Kidney (tissue), 13 donors: ENCODE measurements at regions not wholly inside any gene's neighbourhood (a gene's known extent, or its start where the extent isn't known, plus 50 kb on each side); places are given as distances from the start of the nearest gene placed in this dataset.
A peak's percentile ranks its signal among the peaks of the same experiment; 100 is the strongest.
"Not testable (repeated sequence)": the region's sequence is repeated elsewhere in the genome, so short reads cannot be mapped to it uniquely, and the experiment has no call there.

Experiments used
- DNase-seq, 5 donors: peaks; one replicate each; pipeline ENCODE4 v3.0.0-alpha.2; 2013 to 2020
- FAIRE-seq: peaks from 2 replicates; lab custom pipeline; 2012; peaks lifted over from hg19 to GRCh38; lab: Jason Lieb, UNC
- H3K27ac ChIP-seq, 2 donors: one replicate each; pipeline ENCODE4 v1.7.0; 2013; ENCODE audit warnings: low read depth in 2 of 2, low read length in 2 of 2, inconsistent platforms in 1 of 2
- H3K27me3 ChIP-seq: one replicate; pipeline ENCODE4 v1.7.1; 2013; ENCODE audit warnings: low read length, inconsistent platforms; ENCODE audit not compliant: control insufficient read depth, insufficient read depth
- H3K36me3 ChIP-seq, 3 donors: one replicate each; pipeline versions ENCODE4 v1.7.0 to v1.7.1; 2013; ENCODE audit warnings: low read length in 3 of 3, control low read depth in 1 of 3, inconsistent platforms in 1 of 3; ENCODE audit not compliant: insufficient read depth in 3 of 3, control insufficient read depth in 2 of 3
- H3K4me1 ChIP-seq, 3 donors: one replicate each; pipeline versions ENCODE4 v1.7.0 to v1.7.1; 2013; ENCODE audit warnings: low read length in 3 of 3, inconsistent platforms in 1 of 3, low read depth in 1 of 3; ENCODE audit not compliant: control insufficient read depth in 2 of 3, insufficient read depth in 2 of 3
- H3K4me3 ChIP-seq, 3 donors: one replicate each; pipeline versions ENCODE4 v1.7.0 to v1.8.1; 2013; ENCODE audit warnings: low read length in 3 of 3, control low read depth in 1 of 3, inconsistent platforms in 1 of 3
- H3K9ac ChIP-seq, 3 donors: one replicate each; pipeline versions ENCODE4 v1.7.0 to v1.7.1; 2013; ENCODE audit warnings: low read length in 3 of 3, control low read depth in 1 of 3, inconsistent platforms in 1 of 3
- H3K9me3 ChIP-seq, 3 donors: one replicate each; pipeline versions ENCODE4 v1.7.0 to v1.7.1; 2013; ENCODE audit warnings: low read length in 3 of 3, control low read depth in 1 of 3, inconsistent platforms in 1 of 3; ENCODE audit not compliant: control insufficient read depth in 2 of 3, insufficient read depth in 1 of 3
- intact Hi-C: fragments of 100-400 bp; cut with DNase I; formaldehyde crosslinking; loops from one replicate; pipeline ENCODE4 v1.11.1; 2022
- TF ChIP-seq, protein P1 (sequence below): IDR thresholded peaks from 3 replicates; pipeline ENCODE4 v1.5.1; 2012; ENCODE audit warnings: mild to moderate bottlenecking, moderate library complexity, borderline replicate concordance; ENCODE audit not compliant: insufficient read depth; ENCODE audit errors: extremely low read depth
- donor health status: control.
- donor health status: control.
- donor health status: control.
- donor health status: control.
- donor health status: control.
- donor health status: DM: yes; HTN: yes; CAD: no.
- donor health status: Normal renal cell carcinoma (clear cell type).

DNA sequence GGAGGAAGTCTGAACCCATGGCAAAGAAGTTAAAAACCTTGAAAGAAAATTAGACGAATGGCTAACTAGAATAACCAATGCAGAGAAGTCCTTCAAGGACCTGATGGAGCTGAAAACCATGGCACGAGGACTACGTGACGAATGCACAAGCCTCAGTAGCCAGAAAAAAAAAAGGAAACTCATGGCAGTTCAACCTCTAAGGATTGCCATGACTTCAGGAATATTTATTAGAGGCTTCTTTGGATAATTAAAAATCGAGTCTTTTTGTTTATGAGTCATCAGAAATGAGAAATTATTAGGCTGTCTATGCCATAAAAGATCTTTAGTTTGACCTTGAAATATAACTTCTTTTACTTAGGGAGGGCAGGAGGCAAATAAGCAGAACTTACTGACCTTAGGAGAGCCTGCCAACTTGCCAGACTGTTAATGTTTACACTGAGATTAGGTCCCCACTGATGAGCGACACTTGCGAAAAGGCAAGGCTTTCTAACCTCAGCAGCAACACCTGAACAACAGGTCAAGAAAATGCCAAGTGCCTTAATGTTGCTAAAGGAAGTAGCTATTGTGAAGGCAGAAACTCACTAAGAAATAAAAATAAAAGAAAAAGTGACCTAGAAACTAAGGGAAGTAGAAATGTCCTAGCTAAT lies 55.2 kb upstream of the TUSC1 start:
- FAIRE-seq: no peak
- H3K27ac ChIP-seq: peak overlapping the region in 1 of 2 donors; percentile 20
- H3K4me1 ChIP-seq: no peaks in the 10 kb centered on the region
- TF ChIP-seq, protein P1, sequence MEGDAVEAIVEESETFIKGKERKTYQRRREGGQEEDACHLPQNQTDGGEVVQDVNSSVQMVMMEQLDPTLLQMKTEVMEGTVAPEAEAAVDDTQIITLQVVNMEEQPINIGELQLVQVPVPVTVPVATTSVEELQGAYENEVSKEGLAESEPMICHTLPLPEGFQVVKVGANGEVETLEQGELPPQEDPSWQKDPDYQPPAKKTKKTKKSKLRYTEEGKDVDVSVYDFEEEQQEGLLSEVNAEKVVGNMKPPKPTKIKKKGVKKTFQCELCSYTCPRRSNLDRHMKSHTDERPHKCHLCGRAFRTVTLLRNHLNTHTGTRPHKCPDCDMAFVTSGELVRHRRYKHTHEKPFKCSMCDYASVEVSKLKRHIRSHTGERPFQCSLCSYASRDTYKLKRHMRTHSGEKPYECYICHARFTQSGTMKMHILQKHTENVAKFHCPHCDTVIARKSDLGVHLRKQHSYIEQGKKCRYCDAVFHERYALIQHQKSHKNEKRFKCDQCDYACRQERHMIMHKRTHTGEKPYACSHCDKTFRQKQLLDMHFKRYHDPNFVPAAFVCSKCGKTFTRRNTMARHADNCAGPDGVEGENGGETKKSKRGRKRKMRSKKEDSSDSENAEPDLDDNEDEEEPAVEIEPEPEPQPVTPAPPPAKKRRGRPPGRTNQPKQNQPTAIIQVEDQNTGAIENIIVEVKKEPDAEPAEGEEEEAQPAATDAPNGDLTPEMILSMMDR: no peak
- H3K4me3 ChIP-seq: no peak overlapping the region
- intact Hi-C loops: no loop called here
- H3K27me3 ChIP-seq: no peaks in the 10 kb centered on the region
- no peak for DNase-seq
- no peaks in the 10 kb centered on the region for H3K9me3 ChIP-seq
- H3K9ac ChIP-seq: no peak overlapping the region
- H3K36me3 ChIP-seq: no peaks in the 10 kb centered on the region

GRCh38 chr9:25731895-25732794 lies 53.9 kb upstream of the TUSC1 start:
- H3K27me3 ChIP-seq: not testable (repeated sequence)

More at GRCh38 chr9:25731895-25732794, 53.9 kb upstream of the TUSC1 start:
- H3K36me3 ChIP-seq, intact Hi-C loops, H3K4me3 ChIP-seq, DNase-seq, H3K9ac ChIP-seq, FAIRE-seq, H3K27ac ChIP-seq, H3K4me1 ChIP-seq, H3K9me3 ChIP-seq: not testable (repeated sequence)
